PC-3 (cell line): ENCODE measurements at regions not wholly inside any gene's neighbourhood (a gene's known extent, or its start where the extent isn't known, plus 50 kb on each side); places are given as distances from the start of the nearest gene placed in this dataset.

ENCODE experiments used
- EZH2 ChIP-seq: fragments of 300-600 bp; sonication (generic); IDR thresholded peaks from one replicate; pipeline ENCODE4 v1.6.1; 2017; ENCODE audit warnings: antibody characterized with exemption, mild to moderate bottlenecking, low read length; ENCODE audit not compliant: unreplicated experiment
- EZH2phosphoT487 ChIP-seq: fragments of 300-600 bp; sonication (generic); IDR thresholded peaks from 2 replicates; pipeline ENCODE4 v1.6.1; 2018; ENCODE audit warnings: mild to moderate bottlenecking, antibody characterized with exemption, low read length, borderline replicate concordance

DNA sequence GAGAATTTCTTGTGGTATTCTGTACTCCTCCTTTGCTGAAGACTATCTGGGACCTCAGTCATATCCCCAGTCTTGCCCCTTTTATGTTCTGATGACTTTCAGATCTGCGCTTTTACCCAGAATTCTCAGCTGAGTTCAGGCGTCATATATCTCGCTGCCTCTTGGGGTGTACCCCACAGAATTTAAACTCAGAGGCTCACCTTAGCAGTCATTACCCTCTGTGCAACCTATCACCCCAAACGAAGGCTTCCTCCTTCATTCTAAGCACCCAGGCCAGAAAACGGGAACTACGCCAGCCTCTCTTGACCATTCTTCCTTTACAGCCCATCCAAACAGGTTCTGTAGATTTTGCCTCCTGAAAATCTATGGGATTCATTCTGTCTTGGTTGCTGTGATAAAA, 574.8 kb upstream of the C16orf82 start:
- no peak for TF ChIP-seq EZH2
- TF ChIP-seq EZH2phosphoT487: no peak
